ENCODE measurements at regions not wholly inside any gene's neighbourhood (a gene's known extent, or its start where the extent isn't known, plus 50 kb on each side); places are given as distances from the start of the nearest gene placed in this dataset.

DNA sequence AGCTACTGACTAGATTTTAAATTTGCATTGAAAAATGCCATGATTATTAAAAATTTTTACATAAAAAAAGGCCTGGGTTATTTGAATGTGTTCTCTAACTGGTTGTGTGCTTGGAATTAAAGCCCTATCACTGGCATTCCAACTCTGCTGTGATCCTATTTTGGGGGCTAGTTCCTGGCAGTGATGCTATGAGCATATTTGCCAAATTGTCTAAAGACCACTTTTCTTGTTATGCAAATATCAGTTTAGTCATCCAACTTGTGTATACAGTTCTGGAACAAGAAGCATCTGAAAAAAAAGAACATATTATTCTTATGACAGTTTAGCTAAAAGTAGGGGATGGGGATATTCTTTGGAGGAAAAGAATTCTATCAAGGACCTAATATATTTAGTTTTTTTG is 243.4 kb upstream of the ZNF717 start:
- no peak for TF ChIP-seq ZFX (IDR thresholded peaks at IDR 0.05; ENCODE audit: borderline replicate concordance)
- TF ChIP-seq, protein P1, sequence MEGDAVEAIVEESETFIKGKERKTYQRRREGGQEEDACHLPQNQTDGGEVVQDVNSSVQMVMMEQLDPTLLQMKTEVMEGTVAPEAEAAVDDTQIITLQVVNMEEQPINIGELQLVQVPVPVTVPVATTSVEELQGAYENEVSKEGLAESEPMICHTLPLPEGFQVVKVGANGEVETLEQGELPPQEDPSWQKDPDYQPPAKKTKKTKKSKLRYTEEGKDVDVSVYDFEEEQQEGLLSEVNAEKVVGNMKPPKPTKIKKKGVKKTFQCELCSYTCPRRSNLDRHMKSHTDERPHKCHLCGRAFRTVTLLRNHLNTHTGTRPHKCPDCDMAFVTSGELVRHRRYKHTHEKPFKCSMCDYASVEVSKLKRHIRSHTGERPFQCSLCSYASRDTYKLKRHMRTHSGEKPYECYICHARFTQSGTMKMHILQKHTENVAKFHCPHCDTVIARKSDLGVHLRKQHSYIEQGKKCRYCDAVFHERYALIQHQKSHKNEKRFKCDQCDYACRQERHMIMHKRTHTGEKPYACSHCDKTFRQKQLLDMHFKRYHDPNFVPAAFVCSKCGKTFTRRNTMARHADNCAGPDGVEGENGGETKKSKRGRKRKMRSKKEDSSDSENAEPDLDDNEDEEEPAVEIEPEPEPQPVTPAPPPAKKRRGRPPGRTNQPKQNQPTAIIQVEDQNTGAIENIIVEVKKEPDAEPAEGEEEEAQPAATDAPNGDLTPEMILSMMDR (IDR thresholded peaks at IDR 0.05) = no peak
- no peak overlapping the region for H3K27ac ChIP-seq

DNA sequence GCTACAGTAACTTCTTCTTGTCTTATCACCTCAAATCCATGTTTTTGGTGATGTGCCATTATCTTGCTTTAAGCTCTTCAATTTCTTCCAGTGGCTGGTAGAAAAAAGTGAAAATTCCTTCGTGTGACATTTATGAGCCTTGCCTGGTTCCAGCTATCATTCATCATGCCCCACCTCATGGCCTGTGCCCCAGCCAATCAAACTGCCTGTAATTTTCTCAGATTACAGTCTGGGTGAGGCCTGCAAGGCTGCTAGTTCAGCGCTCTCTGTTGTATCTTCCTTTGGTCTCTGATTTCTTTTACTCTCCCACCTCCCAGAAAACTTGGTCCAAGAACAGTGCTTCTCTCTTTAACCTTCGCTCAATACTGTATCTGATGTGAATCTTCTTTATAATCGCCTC is 249.3 kb upstream of the ZNF717 start:
- H3K27ac ChIP-seq = no peak overlapping the region

DNA sequence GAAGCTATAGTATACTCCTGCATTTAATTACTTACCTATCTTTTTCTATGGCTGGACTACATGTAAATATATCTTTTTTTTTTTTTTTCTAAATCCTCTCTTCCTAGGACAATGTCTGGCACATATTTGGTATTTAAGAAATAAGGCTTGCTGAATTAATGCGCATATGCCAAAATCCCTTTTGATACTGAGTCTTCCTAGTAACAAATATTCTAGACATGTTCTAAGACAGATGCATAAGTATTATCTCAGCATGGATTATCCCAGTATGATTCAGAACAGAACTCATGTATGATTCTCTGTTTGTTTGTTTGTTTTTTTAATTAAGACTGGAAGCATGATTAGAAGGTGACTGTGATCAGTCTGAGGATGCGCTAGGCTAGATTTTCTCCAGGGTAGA is 249.8 kb upstream of the ZNF717 start:
- no peak overlapping the region for H3K27ac ChIP-seq

More for the DNA sequence above, 249.3 kb upstream of the ZNF717 start:
- TF ChIP-seq, protein P1 (IDR thresholded peaks at IDR 0.05) = no peak
- TF ChIP-seq ZFX (IDR thresholded peaks at IDR 0.05; ENCODE audit: borderline replicate concordance) = no peak

DNA sequence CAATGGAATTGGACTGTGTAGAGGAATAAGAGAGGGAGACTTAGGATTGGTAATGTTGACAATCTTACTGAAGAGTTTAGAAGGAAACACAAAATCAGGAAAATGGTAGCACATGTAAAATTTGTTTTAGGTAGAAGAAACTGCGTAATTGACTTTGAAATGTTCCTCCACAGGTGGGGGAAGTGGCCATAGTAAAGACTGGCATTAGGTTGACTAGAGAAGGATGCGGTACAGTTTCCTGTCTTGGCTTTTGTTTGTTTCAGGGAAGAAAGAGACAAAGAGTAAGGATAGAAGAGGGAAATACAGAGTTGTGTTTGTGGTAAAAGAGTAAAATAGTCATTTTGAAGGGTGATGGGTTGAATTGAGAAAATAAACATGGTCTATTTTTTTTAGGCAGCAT is 253.6 kb upstream of the ZNF717 start:
- no peak overlapping the region for H3K27ac ChIP-seq
- no peak for TF ChIP-seq ZFX (IDR thresholded peaks at IDR 0.05; ENCODE audit: borderline replicate concordance)
- TF ChIP-seq, protein P1 (IDR thresholded peaks at IDR 0.05) = no peak

More for the DNA sequence above, 249.8 kb upstream of the ZNF717 start:
- TF ChIP-seq ZFX (IDR thresholded peaks at IDR 0.05; ENCODE audit: borderline replicate concordance) = no peak
- TF ChIP-seq, protein P1 (IDR thresholded peaks at IDR 0.05) = no peak

DNA sequence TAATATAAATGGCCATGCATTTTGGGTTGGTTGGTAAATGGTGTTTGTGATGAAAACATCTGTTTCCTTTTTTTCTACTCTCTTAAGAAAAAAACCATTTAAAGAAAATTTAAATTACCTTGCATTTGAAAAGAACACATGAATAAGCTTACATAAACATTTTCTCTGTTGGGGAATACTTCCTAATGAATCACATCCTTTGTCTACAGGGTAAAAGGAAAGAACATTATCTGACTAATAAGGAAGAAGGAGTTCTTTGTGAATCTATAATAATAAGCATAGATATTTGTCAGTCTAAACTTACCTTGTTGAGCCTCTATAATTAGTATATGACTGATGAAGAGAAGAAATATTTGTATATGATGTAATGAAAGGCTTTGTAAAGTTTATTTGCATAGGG is 254.1 kb upstream of the ZNF717 start:
- TF ChIP-seq ZFX (IDR thresholded peaks at IDR 0.05; ENCODE audit: borderline replicate concordance) = no peak
- TF ChIP-seq, protein P1 (IDR thresholded peaks at IDR 0.05) = no peak
- no peak overlapping the region for H3K27ac ChIP-seq

DNA sequence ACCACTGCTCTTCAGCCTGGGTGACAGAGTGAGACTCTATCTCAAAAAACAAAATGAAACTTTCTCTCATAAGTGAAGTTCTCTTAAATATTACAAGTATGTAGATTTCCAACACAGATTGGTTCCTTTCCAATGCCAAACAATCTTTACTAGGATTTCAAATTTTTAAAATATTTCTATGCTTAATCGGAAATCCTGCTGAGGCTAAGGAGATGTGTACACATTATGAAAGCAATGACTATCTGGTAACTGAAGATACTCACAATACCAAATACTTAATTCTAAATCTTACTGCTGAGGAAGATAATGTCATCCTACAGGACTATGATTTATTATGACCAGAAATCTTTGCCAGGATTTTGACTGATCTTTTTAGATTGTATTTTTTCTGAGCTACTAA is 255.6 kb upstream of the ZNF717 start:
- TF ChIP-seq, protein P1 (IDR thresholded peaks at IDR 0.05) = no peak
- TF ChIP-seq ZFX (IDR thresholded peaks at IDR 0.05; ENCODE audit: borderline replicate concordance) = no peak
- no peak overlapping the region for H3K27ac ChIP-seq

DNA sequence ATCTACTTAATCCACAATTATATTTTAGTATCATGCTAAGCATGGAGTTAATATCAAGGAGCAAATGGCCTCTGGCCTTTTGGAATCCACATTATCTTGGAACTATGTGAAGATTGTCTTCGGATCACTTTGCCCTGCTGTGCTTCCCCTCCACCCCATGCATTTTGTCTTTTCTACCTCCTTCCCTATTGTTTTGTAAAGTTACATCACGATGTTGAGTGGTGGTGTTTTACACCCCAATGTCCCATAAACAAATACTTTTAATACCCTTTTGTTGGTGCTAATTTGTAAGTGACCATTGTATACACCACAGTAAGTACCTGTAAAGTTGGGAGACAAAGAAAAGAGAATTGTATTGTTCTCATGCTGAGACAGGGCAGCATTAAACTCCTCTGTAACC is 258.4 kb upstream of the ZNF717 start:
- no peak overlapping the region for H3K27ac ChIP-seq
- TF ChIP-seq, protein P1 (IDR thresholded peaks at IDR 0.05) = no peak
- no peak for TF ChIP-seq ZFX (IDR thresholded peaks at IDR 0.05; ENCODE audit: borderline replicate concordance)
